GM12872 (cell line): ENCODE measurements at regions not wholly inside any gene's neighbourhood (a gene's known extent, or its start where the extent isn't known, plus 50 kb on each side); places are given as distances from the start of the nearest gene placed in this dataset.

Source experiments
- TF ChIP-seq, protein P1 (sequence below): IDR thresholded peaks from 3 replicates; pipeline ENCODE4 v1.5.1; 2011; ENCODE audit warnings: low read depth, mild to moderate bottlenecking, low read length, moderate library complexity; ENCODE audit not compliant: insufficient read depth

DNA sequence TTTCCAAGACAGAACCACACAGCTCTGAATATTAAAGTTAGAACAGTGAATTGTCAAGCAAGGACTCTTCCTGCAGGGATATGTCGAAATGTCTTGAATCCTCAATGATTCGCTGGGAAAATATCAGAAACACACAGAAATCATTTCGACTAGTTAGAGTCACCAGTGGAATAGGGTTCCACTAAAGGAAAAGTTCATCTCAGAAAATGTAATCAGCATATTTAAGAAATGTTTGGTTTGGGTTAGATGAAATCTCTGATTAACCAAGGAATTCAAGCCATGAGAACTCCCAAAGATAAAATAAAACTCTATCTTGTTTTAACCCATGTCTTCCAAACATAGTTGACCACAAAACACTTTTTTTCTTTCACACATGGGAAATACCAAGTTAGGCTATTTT lies 621.0 kb upstream of the NRSN1 start:
- TF ChIP-seq, protein P1, sequence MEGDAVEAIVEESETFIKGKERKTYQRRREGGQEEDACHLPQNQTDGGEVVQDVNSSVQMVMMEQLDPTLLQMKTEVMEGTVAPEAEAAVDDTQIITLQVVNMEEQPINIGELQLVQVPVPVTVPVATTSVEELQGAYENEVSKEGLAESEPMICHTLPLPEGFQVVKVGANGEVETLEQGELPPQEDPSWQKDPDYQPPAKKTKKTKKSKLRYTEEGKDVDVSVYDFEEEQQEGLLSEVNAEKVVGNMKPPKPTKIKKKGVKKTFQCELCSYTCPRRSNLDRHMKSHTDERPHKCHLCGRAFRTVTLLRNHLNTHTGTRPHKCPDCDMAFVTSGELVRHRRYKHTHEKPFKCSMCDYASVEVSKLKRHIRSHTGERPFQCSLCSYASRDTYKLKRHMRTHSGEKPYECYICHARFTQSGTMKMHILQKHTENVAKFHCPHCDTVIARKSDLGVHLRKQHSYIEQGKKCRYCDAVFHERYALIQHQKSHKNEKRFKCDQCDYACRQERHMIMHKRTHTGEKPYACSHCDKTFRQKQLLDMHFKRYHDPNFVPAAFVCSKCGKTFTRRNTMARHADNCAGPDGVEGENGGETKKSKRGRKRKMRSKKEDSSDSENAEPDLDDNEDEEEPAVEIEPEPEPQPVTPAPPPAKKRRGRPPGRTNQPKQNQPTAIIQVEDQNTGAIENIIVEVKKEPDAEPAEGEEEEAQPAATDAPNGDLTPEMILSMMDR, result no peak

DNA sequence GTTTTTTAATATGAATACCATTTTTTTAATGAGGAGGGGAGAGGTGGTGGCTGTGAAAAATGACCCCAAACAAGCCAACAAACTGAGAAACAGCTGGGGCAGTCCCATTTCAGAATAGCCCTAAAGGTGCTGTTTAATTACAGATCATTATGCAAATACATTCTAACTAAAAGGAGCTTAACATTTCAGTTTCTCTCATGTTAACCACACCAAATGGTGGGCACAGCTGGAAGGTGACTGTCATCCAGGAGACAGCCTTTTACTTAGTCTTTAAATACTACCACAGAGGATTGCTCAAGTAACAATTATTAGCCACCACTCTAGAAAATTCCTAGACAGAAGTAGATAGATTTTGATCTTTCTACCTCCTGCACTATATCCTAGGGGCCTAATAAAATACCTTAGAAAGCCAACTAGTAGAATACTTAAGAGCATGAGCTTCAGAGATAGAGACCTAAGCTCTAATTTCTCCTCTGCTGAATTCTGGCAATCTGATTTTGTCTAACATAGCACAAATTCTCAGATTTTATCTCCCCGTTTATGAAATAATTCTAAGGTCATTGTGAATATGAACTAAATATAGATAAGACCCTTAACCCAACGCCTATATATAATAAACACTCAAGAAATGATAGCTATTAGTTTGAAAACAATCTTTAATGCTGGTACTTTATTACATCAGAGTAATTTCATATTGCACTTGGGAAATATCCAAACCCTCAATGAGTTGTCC lies 615.1 kb upstream of the NRSN1 start:
- TF ChIP-seq, protein P1, result no peak

DNA sequence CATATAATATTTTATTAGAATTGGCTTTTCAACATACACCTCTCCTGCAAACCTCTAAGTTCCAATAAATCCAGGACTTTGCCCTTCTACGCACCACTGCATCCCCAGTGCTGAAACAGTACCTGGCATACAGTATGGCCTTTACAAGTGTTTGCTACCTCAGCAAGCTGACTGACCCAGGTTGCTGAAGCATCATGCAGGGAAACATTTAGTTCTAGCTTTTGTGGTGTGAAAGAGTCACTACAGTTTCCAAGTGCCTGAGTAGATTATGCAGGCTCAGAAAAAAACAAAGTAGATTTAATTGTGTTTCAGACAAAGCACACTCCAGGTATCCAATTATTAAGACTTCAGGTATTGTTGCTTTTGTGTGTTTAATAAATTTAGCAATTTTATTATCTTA lies 614.2 kb upstream of the NRSN1 start:
- TF ChIP-seq, protein P1, result no peak

DNA sequence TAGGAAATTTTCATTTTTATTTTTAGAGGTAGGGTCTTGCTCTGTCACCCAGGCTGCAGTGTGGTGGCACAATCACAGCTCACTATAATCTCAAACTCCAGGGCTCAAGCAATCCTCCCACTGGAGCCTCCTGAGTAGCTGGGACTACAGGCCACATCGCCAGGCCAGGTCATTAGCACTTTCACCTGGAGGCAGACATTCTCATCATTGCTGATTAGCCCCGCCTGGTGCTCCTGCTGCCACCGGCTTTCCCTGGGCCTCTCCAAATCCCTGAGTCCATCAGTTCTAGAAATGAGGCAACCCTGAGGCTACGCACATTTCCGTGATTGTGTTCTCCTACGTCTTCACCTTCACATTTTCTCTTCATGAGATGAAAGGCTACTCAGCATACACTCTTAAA lies 607.7 kb upstream of the NRSN1 start:
- TF ChIP-seq, protein P1, result no peak

DNA sequence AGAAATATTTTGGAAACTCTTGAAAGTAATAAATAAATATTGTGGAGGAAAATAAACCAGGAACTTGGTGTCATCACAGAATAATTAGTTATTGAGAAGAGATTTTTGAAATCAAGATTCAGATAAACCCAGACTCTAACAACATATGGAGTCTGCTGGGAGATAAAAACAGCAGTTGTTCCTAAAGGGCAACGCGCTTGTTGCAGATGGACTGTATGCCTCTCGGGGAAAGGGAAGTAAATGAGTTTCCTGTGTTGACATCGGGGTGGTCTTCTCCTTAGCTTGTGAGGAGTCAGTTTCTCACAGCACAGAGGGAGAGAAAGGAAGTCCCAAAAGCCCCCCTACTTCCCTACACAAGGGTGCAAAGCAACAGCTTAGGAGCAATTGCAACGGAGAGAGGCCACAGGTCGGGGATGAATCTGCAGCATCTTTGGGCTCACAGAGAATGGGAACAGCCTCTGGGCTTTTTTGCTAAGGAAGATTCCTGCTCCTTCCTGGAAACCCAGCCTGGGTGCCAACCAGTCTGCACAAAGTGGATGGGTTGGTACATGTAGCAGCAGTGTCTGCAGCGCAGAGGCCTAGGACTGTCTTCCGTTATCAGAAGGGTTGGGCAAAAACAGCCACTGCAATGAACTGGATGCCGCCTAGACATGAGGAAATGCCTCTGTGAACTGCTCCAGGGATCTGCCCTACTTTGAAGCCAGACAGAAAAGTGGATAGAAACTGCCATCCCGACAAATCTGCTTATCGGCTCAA lies 603.0 kb upstream of the NRSN1 start:
- TF ChIP-seq, protein P1, result no peak

DNA sequence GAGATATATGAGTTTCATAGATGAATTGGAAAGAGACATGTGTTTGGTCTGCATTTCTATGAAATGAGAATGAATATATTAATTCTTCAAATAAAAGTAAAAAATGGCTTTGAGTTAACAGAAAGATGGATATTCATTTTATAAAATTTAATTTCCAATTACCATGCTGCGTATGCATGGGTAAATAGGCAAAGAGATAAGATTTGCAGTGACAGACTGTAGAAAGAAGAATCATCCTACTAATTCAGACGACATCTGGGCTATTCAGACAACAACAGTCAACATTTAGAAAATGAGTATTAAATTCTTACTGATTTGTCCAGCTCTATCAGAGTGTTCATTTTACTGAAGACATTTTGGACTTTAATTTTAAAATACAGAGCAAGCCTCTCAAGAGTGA lies 602.2 kb upstream of the NRSN1 start:
- TF ChIP-seq, protein P1, result no peak

DNA sequence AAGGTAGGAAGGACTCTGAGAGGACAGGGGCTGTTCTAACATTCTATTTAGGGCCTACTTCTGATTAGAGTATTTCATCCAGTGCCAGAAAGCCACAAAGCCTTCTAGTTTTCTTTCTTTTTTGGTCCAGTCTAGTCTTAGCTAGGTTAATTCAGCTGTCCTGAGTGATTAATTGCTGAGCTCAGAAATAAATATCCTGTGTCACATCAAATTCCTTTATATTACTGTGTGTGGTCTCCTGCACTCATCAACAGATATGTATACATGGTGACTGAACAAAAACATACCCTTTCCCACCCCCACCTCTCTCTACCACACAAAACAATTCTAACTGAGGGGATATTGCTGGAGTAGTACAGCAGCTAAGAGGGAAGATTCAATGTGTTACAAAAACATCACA lies 601.5 kb upstream of the NRSN1 start:
- TF ChIP-seq, protein P1, result no peak
